A673 (cell line): ENCODE measurements at regions not wholly inside any gene's neighbourhood (a gene's known extent, or its start where the extent isn't known, plus 50 kb on each side); places are given as distances from the start of the nearest gene placed in this dataset.

ENCODE experiments used
- EZH2 ChIP-seq: fragments of 200-600 bp; sonication (generic); IDR thresholded peaks from 2 replicates; pipeline ENCODE4 v1.6.1; 2017; ENCODE audit warnings: borderline replicate concordance, low read depth, mild to moderate bottlenecking, mixed read lengths, antibody characterized with exemption, low read length; ENCODE audit not compliant: poor library complexity, severe bottlenecking
- TF ChIP-seq, protein P1 (sequence below): fragments of 300-800, 200-600 bp; sonication (generic); conservative IDR thresholded peaks from 2 replicates; pipeline ENCODE4 v1.5.1; 2017; ENCODE audit warnings: low read depth, mild to moderate bottlenecking, antibody characterized with exemption, low read length, moderate library complexity, mixed read lengths

DNA sequence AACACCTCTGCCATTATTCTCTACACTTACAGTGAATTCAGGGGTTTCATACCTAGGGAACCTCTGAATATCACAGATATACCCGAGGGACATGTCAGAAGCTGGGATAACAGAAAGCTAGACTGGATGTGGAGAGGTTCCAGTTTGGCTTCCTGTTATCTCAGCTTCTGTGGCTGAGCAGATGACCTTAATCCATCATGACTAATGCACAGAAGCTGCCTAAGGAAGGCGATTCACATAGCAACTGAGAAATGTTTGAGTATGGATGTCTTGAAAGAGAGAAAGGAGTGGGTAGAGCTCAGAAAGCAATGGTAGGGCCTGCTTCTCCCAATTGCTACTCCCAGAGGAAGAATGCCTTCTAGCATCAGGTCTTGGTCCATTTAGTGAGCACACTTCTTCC, 187.6 kb downstream of the RMST start:
- TF ChIP-seq, protein P1, sequence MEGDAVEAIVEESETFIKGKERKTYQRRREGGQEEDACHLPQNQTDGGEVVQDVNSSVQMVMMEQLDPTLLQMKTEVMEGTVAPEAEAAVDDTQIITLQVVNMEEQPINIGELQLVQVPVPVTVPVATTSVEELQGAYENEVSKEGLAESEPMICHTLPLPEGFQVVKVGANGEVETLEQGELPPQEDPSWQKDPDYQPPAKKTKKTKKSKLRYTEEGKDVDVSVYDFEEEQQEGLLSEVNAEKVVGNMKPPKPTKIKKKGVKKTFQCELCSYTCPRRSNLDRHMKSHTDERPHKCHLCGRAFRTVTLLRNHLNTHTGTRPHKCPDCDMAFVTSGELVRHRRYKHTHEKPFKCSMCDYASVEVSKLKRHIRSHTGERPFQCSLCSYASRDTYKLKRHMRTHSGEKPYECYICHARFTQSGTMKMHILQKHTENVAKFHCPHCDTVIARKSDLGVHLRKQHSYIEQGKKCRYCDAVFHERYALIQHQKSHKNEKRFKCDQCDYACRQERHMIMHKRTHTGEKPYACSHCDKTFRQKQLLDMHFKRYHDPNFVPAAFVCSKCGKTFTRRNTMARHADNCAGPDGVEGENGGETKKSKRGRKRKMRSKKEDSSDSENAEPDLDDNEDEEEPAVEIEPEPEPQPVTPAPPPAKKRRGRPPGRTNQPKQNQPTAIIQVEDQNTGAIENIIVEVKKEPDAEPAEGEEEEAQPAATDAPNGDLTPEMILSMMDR = no peak
- TF ChIP-seq EZH2 = no peak
